Duodenal mucosa (tissue), 2 donors: ENCODE measurements at regions not wholly inside any gene's neighbourhood (a gene's known extent, or its start where the extent isn't known, plus 50 kb on each side); places are given as distances from the start of the nearest gene placed in this dataset.

Experiments used
- H3K27ac ChIP-seq: one replicate; pipeline ENCODE4 v1.7.0; 2013; ENCODE audit warnings: low read depth, low read length
- H3K27me3 ChIP-seq, 2 donors: one replicate each; pipeline ENCODE4 v1.7.0; 2013; ENCODE audit warnings: low read length in 2 of 2, control low read depth in 1 of 2; ENCODE audit not compliant: insufficient read depth in 2 of 2, control insufficient read depth in 1 of 2
- H3K36me3 ChIP-seq, 2 donors: one replicate each; pipeline ENCODE4 v1.7.0; 2013; ENCODE audit warnings: low read length in 2 of 2, control low read depth in 1 of 2; ENCODE audit not compliant: insufficient read depth in 2 of 2, control insufficient read depth in 1 of 2
- H3K4me1 ChIP-seq, 2 donors: one replicate each; pipeline ENCODE4 v1.7.0; 2013; ENCODE audit warnings: low read length in 2 of 2, control low read depth in 1 of 2; ENCODE audit not compliant: insufficient read depth in 2 of 2, control insufficient read depth in 1 of 2
- H3K4me3 ChIP-seq, 2 donors: one replicate each; pipeline ENCODE4 v1.7.0; 2013; ENCODE audit warnings: low read length in 2 of 2, low read depth in 1 of 2
- H3K9ac ChIP-seq, 2 donors: one replicate each; pipeline ENCODE4 v1.7.0; 2013; ENCODE audit warnings: low read length in 2 of 2, low read depth in 1 of 2
- H3K9me3 ChIP-seq, 2 donors: one replicate each; pipeline ENCODE4 v1.7.0; 2013; ENCODE audit warnings: low read length in 2 of 2, control low read depth in 1 of 2; ENCODE audit not compliant: control insufficient read depth in 1 of 2

GRCh38 chr10:9986786-9987185 is 1030.9 kb upstream of the CELF2 start:
- H3K27ac ChIP-seq: no peak overlapping the region
- H3K4me3 ChIP-seq: no peak overlapping the region
- no peaks in the 10 kb centered on the region for H3K4me1 ChIP-seq

GRCh38 chr10:9987197-9987596 is 1030.5 kb upstream of the CELF2 start:
- no peaks in the 10 kb centered on the region for H3K4me1 ChIP-seq
- H3K9me3 ChIP-seq: peaks cover 3 to 4% of the 10 kb centered on the region in 2 donors
- no peak overlapping the region for H3K27ac ChIP-seq
- H3K4me3 ChIP-seq: no peak overlapping the region
- no peaks in the 10 kb centered on the region for H3K27me3 ChIP-seq
- H3K36me3 ChIP-seq: no peaks in the 10 kb centered on the region
- no peak overlapping the region for H3K9ac ChIP-seq

More at GRCh38 chr10:9986786-9987185, 1030.9 kb upstream of the CELF2 start:
- Histone ChIP-seq H3K27me3 (no peaks in the 10 kb centered on the region), H3K9ac (no peak overlapping the region), H3K9me3 (peaks cover 3 to 4% of the 10 kb centered on the region in 2 donors), H3K36me3 (no peaks in the 10 kb centered on the region)

- H3K4me1 ChIP-seq: no peaks in the 10 kb centered on the region
- H3K27me3 ChIP-seq: no peaks in the 10 kb centered on the region
- no peak overlapping the region for H3K27ac ChIP-seq
- H3K9ac ChIP-seq: no peak overlapping the region
- H3K4me3 ChIP-seq: no peak overlapping the region
- H3K9me3 ChIP-seq: no peaks in the 10 kb centered on the region
- no peaks in the 10 kb centered on the region for H3K36me3 ChIP-seq
Observed at GRCh38 chr10:9992661-9993060, 1025.0 kb upstream of the CELF2 start.

DNA sequence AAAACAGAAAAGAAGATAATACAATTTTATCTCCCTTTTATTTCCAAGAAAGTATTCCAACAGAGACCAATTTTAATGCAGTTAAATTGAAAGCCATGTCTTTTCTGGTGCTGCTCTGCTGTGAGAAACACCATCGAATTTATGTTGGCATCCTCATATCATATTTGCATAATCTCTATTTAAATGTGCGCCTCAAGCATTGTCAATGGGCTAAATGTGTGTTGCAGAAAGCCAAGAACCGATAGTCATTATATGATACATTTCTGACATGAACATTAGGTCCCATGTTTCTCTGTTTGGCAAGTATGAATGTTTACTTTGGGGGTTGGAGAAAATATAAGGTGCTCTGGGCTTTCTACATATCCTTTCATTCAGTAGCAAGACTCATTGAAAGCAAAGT is 1023.5 kb upstream of the CELF2 start:
- no peak overlapping the region for H3K4me3 ChIP-seq
- H3K36me3 ChIP-seq: no peaks in the 10 kb centered on the region
- H3K27me3 ChIP-seq: no peaks in the 10 kb centered on the region
- no peaks in the 10 kb centered on the region for H3K4me1 ChIP-seq
- no peak overlapping the region for H3K9ac ChIP-seq
- H3K27ac ChIP-seq: no peak overlapping the region
- no peaks in the 10 kb centered on the region for H3K9me3 ChIP-seq

DNA sequence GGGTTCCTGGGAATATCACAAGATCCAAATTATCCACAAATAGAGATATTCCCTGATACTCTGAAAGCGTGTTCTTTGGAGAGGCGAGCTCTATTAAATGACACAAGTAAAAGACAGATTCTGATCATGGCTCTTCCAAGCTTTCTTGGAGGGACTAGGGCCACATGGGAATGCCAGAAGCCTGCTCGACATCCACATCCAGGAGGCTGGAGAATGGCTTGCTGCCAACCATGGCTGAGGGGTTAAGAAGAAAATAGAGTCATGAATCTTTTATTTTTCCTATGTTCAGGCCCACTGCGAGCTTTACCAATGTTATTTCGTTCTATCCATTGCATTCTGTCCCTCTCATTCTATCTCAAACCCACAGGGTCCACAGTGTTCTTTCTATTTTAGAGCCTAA is 1018.0 kb upstream of the CELF2 start:
- no peak overlapping the region for H3K4me3 ChIP-seq
- no peaks in the 10 kb centered on the region for H3K9me3 ChIP-seq
- H3K4me1 ChIP-seq: no peaks in the 10 kb centered on the region

GRCh38 chr10:10007957-10008356 is 1009.7 kb upstream of the CELF2 start:
- Histone ChIP-seq H3K4me1 (no peaks in the 10 kb centered on the region), H3K9ac (no peak overlapping the region), H3K27me3 (no peaks in the 10 kb centered on the region), H3K4me3 (no peak overlapping the region), H3K27ac (no peak overlapping the region), H3K36me3 (no peaks in the 10 kb centered on the region), H3K9me3 (no peaks in the 10 kb centered on the region)

More for the DNA sequence above, 1018.0 kb upstream of the CELF2 start:
- no peak overlapping the region for H3K27ac ChIP-seq
- H3K27me3 ChIP-seq: no peaks in the 10 kb centered on the region
- no peaks in the 10 kb centered on the region for H3K36me3 ChIP-seq
- H3K9ac ChIP-seq: no peak overlapping the region

DNA sequence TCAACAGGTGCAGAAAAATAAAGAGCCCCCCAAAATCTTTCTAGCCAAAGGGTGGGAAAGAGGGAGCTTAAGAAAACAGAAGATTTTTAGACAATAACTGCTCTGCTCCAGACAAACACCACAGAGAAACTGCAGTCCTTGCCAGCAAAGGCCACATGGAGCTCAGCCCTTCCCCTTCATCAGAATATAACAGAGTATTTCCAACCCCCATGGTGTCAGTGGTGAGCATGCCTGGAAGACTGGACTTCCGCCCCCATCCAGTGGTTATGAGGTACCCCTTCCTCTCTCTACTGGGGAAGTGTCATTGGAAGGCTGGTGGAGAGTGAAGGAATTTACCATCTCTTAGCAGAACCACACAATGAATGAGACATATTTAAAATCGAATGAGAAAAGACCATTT is 1007.3 kb upstream of the CELF2 start:
- no peaks in the 10 kb centered on the region for H3K36me3 ChIP-seq
- H3K27me3 ChIP-seq: no peaks in the 10 kb centered on the region
- no peaks in the 10 kb centered on the region for H3K4me1 ChIP-seq
- no peaks in the 10 kb centered on the region for H3K9me3 ChIP-seq
- H3K27ac ChIP-seq: no peak overlapping the region
- H3K9ac ChIP-seq: no peak overlapping the region
- H3K4me3 ChIP-seq: no peak overlapping the region

DNA sequence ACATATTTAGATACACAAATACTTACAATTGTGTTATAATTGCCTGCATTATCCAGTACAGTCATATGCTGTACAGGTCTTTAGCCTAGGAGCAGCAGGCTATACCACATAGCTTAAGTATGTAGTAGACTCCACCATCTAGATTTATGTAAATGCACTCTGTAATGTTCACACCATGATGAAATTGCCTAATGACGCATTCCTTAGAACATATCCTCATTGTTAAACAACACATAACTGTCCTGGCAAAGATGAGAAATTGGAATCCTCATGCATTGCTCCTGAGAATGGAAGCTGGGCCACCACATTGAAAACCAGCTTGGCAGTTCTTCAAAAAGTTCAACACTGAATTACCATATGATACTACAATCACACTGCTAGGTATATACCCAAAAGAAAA is 1002.8 kb upstream of the CELF2 start:
- no peaks in the 10 kb centered on the region for H3K9me3 ChIP-seq
- H3K36me3 ChIP-seq: no peaks in the 10 kb centered on the region
- H3K9ac ChIP-seq: no peak overlapping the region
- H3K4me1 ChIP-seq: no peaks in the 10 kb centered on the region
- no peak overlapping the region for H3K27ac ChIP-seq
- H3K27me3 ChIP-seq: no peaks in the 10 kb centered on the region
- no peak overlapping the region for H3K4me3 ChIP-seq

GRCh38 chr10:10017716-10018115 is 1000.0 kb upstream of the CELF2 start:
- H3K9ac ChIP-seq: no peak overlapping the region
- H3K27me3 ChIP-seq: no peaks in the 10 kb centered on the region
- H3K4me3 ChIP-seq: no peak overlapping the region
- H3K27ac ChIP-seq: no peak overlapping the region
- H3K4me1 ChIP-seq: no peaks in the 10 kb centered on the region
- no peaks in the 10 kb centered on the region for H3K36me3 ChIP-seq
- H3K9me3 ChIP-seq: no peaks in the 10 kb centered on the region

DNA sequence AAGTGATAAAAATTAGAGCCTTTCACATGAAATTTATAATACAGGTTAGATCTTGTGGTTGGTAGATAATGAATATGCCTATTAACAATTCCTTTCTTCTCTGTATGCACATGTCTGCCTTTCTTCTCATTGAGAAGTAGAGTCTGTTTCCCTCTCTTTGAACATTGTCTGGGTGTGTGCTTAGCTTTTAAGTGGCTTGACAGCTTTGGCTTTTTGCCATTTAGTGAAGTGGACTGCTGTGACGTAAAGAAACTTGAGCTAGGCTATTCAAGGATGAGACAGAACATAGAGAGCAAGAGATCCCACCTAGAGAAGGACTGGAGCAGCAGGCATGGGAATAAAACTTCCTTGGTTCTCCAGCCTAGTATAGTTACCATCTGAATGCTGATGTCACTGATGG is 996.7 kb upstream of the CELF2 start:
- no peak overlapping the region for H3K4me3 ChIP-seq
- no peaks in the 10 kb centered on the region for H3K4me1 ChIP-seq
- H3K27me3 ChIP-seq: no peaks in the 10 kb centered on the region
- H3K9me3 ChIP-seq: no peaks in the 10 kb centered on the region
- H3K36me3 ChIP-seq: no peaks in the 10 kb centered on the region
- H3K9ac ChIP-seq: no peak overlapping the region
- H3K27ac ChIP-seq: no peak overlapping the region

DNA sequence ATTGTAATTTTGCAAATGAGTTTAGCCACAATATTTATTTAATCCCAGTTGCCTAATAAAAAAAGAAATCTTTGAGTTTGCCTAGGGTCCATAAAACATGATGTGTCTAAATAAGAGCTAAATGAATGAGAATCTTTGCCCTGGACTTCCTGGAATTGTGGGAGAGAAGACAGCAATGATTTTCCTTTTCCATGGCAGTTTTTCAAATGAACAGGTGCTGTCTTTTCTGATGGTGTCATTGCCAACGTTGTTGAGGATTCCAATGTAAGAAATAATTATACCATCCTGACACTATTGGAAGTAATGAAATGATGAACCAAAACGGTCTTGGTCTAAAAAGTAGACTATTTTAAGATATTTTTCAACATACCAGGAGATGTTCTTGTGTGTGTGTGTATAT is 984.7 kb upstream of the CELF2 start:
- no peaks in the 10 kb centered on the region for H3K36me3 ChIP-seq
- no peak overlapping the region for H3K4me3 ChIP-seq
- H3K4me1 ChIP-seq: no peaks in the 10 kb centered on the region

More for the DNA sequence above, 984.7 kb upstream of the CELF2 start:
- H3K9me3 ChIP-seq: no peaks in the 10 kb centered on the region
- H3K9ac ChIP-seq: no peak overlapping the region
- H3K27ac ChIP-seq: no peak overlapping the region
- H3K27me3 ChIP-seq: no peaks in the 10 kb centered on the region
